ENCODE measurements at regions not wholly inside any gene's neighbourhood (a gene's known extent, or its start where the extent isn't known, plus 50 kb on each side); places are given as distances from the start of the nearest gene placed in this dataset.

- Histone ChIP-seq H2AK5ac (ENCODE audit: insufficient read length, low read length) (no peak overlapping the region), H2BK15ac (ENCODE audit: low read depth, low read length) (no peak overlapping the region), H3K79me2 (ENCODE audit: insufficient read depth, low read length) (no peaks in the 10 kb centered on the region), H3K27ac (ENCODE audit: insufficient read length, low read depth, low read length) (no peak overlapping the region), H3K56ac (ENCODE audit: insufficient read length, low read depth, low read length) (no peak overlapping the region), H3T11ph (ENCODE audit: low read length) (no peak overlapping the region), H3K27me3 (ENCODE audit: insufficient read depth, low read length) (no peaks in the 10 kb centered on the region), H2BK20ac (ENCODE audit: low read depth, low read length, poor library complexity, severe bottlenecking) (no peak overlapping the region), H2AFZ (ENCODE audit: low read length) (no peak overlapping the region), H2BK5ac (ENCODE audit: insufficient read length, low read length) (no peak overlapping the region), H3K18ac (ENCODE audit: insufficient read length, low read depth, low read length) (no peak overlapping the region), H3K4ac (ENCODE audit: low read depth, low read length) (no peak overlapping the region), H2BK120ac (ENCODE audit: low read depth, low read length, poor library complexity, severe bottlenecking) (no peak overlapping the region), H4K20me1 (ENCODE audit: control insufficient read depth, insufficient read depth, insufficient read length) (no peaks in the 10 kb centered on the region), H2BK12ac (ENCODE audit: insufficient read length, low read depth, low read length) (no peak overlapping the region), H3K4me2 (ENCODE audit: insufficient read depth, insufficient read length, low read length) (no peak overlapping the region), H3K4me1 (ENCODE audit: insufficient read depth, low read length) (no peaks in the 10 kb centered on the region), H4K8ac (replicated peaks; ENCODE audit: insufficient read length, low read depth, low read length) (no peak overlapping the region), H4K91ac (ENCODE audit: insufficient read length, low read depth, low read length) (no peak overlapping the region), H3K14ac (ENCODE audit: insufficient read depth, low read length) (no peak overlapping the region), H3K79me1 (ENCODE audit: insufficient read depth, low read depth, low read length, poor library complexity, severe bottlenecking) (no peaks in the 10 kb centered on the region), H3K9ac (ENCODE audit: extremely low read depth, insufficient read length, low read length) (no peak overlapping the region), H3K23ac (ENCODE audit: insufficient read length, low read depth, low read length) (no peak overlapping the region), H3K9me3 (ENCODE audit: control insufficient read depth, low read depth, low read length) (no peaks in the 10 kb centered on the region), H3K23me2 (ENCODE audit: insufficient read length, low read depth, low read length, poor library complexity, severe bottlenecking) (no peaks in the 10 kb centered on the region), H4K5ac (ENCODE audit: insufficient read length, low read depth, low read length) (no peak overlapping the region)
- H3K27me3 Mint-ChIP-seq (ENCODE audit: low read depth), result no peaks in the 10 kb centered on the region
- TF ChIP-seq CTCF (conservative IDR thresholded peaks at IDR 0.05), result no peak
- no peak overlapping the region for H3K27ac Mint-ChIP-seq
- H3K4me1 Mint-ChIP-seq, result no peaks in the 10 kb centered on the region
- no CpG with 5 or more reads among the region's 4 CpGs for WGBS (ENCODE audit: extremely low coverage, insufficient read length, low lambda C conversion rate)
- no peaks in the 10 kb centered on the region for H3K9me3 Mint-ChIP-seq
- DNase-seq, result no peak
- no peaks in the 10 kb centered on the region for H3K36me3 Mint-ChIP-seq (ENCODE audit: insufficient read depth in 1 of 3, low read depth in 3 of 3)
- H3K4me3 Mint-ChIP-seq, result no peak overlapping the region
Observed at GRCh38 chr4:116323606-116324005, 761.8 kb downstream of the TRAM1L1 start.
